Fibroblast of pulmonary artery (primary cell): ENCODE measurements at regions not wholly inside any gene's neighbourhood (a gene's known extent, or its start where the extent isn't known, plus 50 kb on each side); places are given as distances from the start of the nearest gene placed in this dataset.
"Not testable (repeated sequence)": the region's sequence is repeated elsewhere in the genome, so short reads cannot be mapped to it uniquely, and the experiment has no call there.

ENCODE experiments used
- DNase-seq: peaks from one replicate; pipeline ENCODE4 v3.0.0-alpha.2; 2010; ENCODE audit warnings: low read depth
- H3K4me3 ChIP-seq: replicated peaks from 2 replicates; pipeline ENCODE4 v1.5.1; 2011; ENCODE audit warnings: low read depth, mild to moderate bottlenecking, control low read depth, low read length, moderate library complexity
- TF ChIP-seq, protein P1 (sequence below): IDR thresholded peaks from 2 replicates; pipeline ENCODE4 v1.5.1; 2011; ENCODE audit warnings: mild to moderate bottlenecking, control low read depth, low read length, inconsistent platforms; ENCODE audit errors: missing control alignments

DNA sequence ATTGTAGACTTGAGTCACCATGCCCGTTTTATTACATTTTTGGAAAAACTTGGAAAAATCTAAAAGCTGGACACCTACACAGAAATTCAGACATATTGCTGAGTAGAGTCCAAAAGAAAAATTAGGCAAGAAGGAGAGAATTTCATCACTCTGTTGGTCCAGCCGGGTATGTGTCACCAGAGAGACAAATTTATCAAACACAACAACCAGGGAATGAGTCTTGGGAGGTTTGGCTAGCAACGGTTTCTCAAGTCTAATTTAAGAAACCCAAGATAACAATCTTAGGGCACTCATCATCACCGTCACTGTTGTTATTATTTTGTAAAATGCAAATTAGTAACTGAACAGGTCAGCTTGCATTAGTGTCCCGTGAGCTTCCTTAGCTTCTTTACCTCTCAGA lies 197.5 kb upstream of the C2CD4B start:
- TF ChIP-seq, protein P1, sequence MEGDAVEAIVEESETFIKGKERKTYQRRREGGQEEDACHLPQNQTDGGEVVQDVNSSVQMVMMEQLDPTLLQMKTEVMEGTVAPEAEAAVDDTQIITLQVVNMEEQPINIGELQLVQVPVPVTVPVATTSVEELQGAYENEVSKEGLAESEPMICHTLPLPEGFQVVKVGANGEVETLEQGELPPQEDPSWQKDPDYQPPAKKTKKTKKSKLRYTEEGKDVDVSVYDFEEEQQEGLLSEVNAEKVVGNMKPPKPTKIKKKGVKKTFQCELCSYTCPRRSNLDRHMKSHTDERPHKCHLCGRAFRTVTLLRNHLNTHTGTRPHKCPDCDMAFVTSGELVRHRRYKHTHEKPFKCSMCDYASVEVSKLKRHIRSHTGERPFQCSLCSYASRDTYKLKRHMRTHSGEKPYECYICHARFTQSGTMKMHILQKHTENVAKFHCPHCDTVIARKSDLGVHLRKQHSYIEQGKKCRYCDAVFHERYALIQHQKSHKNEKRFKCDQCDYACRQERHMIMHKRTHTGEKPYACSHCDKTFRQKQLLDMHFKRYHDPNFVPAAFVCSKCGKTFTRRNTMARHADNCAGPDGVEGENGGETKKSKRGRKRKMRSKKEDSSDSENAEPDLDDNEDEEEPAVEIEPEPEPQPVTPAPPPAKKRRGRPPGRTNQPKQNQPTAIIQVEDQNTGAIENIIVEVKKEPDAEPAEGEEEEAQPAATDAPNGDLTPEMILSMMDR = no peak
- peak; percentile 72 for DNase-seq

DNA sequence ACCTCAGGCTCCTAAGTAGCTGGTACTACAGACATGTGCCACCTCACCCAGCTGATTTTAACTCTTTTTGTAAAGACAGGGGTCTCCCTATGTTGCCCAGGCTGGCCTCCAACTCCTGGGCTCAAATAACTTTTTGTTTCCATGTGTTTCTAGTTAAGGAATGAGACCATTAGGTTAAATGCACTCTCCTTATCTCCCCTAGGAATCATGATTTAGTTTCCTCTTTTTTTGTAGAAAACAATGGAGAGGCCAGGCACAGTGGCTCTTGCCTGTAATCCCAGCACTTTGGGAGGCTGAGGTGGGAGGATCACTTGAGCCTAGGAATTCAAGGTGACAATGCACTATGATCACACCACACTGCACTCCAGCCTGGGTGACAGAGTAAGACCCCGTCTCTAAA lies 198.8 kb upstream of the C2CD4B start:
- DNase-seq = no peak
- H3K4me3 ChIP-seq = no peak overlapping the region
- TF ChIP-seq, protein P1 = no peak

More for the DNA sequence above, 197.5 kb upstream of the C2CD4B start:
- no peak overlapping the region for H3K4me3 ChIP-seq

DNA sequence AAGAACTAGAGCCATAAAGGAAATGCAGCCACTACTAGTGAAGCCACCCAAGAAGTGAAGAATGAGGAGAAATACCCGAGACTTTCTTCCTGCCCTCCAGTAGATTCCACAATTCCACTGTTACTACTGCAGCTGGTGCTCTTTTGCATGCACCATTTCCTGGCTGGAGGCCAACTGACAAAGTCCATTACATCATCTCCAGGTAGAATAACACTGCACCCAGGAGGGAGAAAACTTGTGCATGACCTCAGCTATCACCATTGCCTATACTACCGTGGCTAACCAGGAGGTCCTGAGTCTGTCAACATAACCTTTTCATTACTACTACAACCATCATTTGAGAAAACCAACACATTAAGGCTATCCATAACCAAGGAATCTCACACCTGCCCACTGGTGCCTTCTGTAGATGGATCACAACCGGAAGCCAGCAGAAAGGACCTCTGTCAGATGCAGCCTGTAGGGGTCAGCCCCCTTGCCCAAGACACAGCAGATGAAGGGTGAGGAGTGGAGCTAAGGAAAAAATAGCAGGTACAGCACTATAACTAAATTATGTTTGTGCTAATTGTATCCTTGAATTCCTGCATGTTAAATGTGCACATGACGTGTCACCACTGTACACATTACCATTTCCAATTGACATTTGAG lies 200.8 kb upstream of the C2CD4B start:
- H3K4me3 ChIP-seq = no peak overlapping the region
- no peak for DNase-seq
- TF ChIP-seq, protein P1 = no peak

DNA sequence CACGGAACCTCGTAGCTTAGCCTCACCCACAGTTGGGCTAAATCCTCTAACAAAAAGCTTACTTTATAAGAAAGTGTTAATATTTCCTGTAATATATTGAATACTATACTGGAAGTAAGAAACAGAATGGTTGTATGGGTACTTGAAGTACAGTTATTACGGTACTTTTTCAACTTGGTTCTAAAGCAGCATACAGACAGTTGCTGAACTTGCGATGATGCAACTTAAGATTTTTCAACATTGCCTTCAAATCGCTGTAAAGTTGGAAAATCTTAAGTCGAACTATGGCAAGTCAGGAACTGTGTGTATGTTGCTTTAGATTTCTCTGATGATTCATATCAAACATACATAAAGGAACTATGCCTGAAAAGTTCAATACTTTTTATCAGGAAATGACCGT lies 204.4 kb upstream of the C2CD4B start:
- no peak overlapping the region for H3K4me3 ChIP-seq
- TF ChIP-seq, protein P1 = no peak
- DNase-seq = no peak

DNA sequence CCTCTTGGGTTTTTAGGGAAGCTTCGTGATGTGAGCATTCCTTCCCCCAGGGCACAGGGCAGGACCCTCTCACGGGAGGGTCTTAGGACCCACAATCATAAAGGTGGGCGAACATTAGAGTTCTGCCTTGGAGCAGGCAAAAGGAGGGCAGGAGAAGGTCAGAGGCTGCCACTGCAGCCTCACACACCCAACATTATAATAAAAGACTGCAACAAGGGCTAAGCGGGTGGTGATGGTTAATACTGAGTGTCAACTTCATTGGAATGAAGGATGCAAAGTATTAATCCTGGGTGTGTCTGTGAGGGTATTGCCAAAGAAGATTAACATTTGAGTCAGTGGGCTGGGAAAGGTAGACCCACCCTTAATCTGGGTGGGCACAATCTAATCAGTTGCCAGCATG lies 206.6 kb upstream of the C2CD4B start:
- not testable (repeated sequence) for DNase-seq, H3K4me3 ChIP-seq

DNA sequence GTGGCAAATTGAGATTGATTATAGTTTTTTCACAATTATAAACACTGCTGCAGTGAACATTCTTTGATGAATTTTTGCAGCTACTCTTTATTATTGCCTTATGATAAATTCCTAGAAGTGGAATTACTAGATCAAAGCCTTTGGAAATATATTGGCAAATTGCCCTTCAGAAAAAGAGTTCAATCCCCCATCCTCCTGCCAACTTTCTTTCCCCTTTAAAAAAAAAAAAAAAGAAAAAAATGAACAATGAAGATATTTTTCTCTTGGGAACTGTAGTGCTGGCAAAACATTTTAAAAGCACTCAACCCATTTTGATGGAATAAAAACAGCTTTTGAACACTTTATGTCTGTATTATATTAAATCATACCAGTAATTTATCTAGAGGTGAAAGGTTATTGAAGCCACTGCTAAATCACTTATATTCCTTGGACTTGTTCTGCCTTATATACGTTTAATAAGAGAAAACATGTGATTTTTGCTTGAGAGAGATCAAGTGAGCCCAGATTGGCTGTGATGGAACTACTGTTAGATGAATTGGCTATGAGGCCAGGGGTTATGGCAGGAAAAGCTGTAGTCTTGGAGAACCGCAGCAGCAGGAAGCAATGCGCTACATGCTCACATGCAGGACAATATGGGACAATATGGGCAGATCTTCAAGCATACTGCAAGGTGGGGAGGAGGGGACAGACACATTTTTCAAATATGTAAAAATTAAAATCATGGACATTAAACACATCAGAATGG lies 212.8 kb upstream of the C2CD4B start:
- no peak overlapping the region for H3K4me3 ChIP-seq
- TF ChIP-seq, protein P1 = no peak
- DNase-seq = no peak

DNA sequence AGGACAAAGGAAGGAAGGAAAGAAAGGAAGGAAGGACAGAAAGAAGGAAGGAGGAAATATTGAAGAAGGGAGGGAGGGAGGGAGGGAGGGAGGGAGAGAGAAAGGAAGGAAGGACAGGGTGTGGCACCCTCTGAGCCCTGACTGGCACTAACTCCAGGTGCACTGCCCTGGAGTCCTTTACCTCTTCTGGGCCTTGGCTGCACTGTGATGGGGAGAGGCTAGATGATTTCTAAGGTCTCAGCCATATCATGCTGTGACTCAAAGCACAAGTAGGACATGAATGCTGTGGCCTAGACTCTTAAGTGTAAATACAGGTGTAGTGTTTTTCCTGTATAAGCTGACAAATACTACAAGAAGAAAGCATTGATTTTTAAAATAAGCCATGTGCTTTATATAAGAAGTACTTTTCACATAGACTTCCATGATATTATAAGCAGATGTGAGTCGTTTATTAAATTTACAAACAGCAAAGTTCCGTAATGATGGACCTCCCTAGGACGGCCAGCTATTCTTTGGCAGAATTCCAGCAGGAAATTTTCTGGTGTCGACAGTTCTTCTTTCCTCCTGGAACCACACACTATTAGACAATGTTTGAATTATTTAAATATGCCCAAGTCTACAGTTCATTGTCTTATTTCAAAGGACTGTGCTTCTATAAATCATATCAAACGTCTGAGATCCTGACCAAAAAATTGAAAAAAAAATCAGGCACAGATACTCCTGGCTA lies 213.8 kb upstream of the C2CD4B start:
- DNase-seq = peak; percentile 10
- TF ChIP-seq, protein P1 = no peak
- H3K4me3 ChIP-seq = no peak overlapping the region
